Activated naive CD8-positive, alpha-beta T cell treated with anti-CD3 and anti-CD28 coated beads, Interleukin-2, amount 10 ng/mL, durations not matched to agents 7 days and 5 days (primary cell): ENCODE measurements at regions not wholly inside any gene's neighbourhood (a gene's known extent, or its start where the extent isn't known, plus 50 kb on each side); places are given as distances from the start of the nearest gene placed in this dataset.
A peak's percentile ranks its signal among the peaks of the same experiment; 100 is the strongest.

Source experiments
- ATAC-seq: fragments of 150-1000 bp; cut with Tn5 transposase; one replicate; pipeline ENCODE4 v1.10.0; 2021; ENCODE audit warnings: low read depth, moderate library complexity
- POLR2A ChIA-PET: fragments of 350-600 bp; sonication (Branson Sonifier 250); formaldehyde crosslinking; loops from one replicate; lab custom pipeline; 2021; ENCODE audit warnings: antibody characterized with exemption; lab: Charles Lee
- DNase-seq: peaks from one replicate; pipeline ENCODE4 v3.0.0; 2021
- H3K27ac Mint-ChIP-seq: one replicate; pipeline ENCODE4 v1.8.0; 2022; ENCODE audit warnings: mild to moderate bottlenecking, mixed read lengths
- H3K27me3 Mint-ChIP-seq: one replicate; pipeline ENCODE4 v1.8.0; 2022; ENCODE audit warnings: mild to moderate bottlenecking, moderate library complexity, mixed read lengths
- H3K36me3 Mint-ChIP-seq: one replicate; pipeline ENCODE4 v1.8.0; 2021; ENCODE audit warnings: mild to moderate bottlenecking, mixed read lengths
- H3K4me1 Mint-ChIP-seq: one replicate; pipeline ENCODE4 v1.8.0; 2021; ENCODE audit warnings: mixed read lengths
- H3K4me3 Mint-ChIP-seq: one replicate; pipeline ENCODE4 v1.8.0; 2022; ENCODE audit warnings: mild to moderate bottlenecking, moderate library complexity, mixed read lengths
- H3K9me3 Mint-ChIP-seq: one replicate; pipeline ENCODE4 v1.8.0; 2021; ENCODE audit warnings: mixed read lengths

DNA sequence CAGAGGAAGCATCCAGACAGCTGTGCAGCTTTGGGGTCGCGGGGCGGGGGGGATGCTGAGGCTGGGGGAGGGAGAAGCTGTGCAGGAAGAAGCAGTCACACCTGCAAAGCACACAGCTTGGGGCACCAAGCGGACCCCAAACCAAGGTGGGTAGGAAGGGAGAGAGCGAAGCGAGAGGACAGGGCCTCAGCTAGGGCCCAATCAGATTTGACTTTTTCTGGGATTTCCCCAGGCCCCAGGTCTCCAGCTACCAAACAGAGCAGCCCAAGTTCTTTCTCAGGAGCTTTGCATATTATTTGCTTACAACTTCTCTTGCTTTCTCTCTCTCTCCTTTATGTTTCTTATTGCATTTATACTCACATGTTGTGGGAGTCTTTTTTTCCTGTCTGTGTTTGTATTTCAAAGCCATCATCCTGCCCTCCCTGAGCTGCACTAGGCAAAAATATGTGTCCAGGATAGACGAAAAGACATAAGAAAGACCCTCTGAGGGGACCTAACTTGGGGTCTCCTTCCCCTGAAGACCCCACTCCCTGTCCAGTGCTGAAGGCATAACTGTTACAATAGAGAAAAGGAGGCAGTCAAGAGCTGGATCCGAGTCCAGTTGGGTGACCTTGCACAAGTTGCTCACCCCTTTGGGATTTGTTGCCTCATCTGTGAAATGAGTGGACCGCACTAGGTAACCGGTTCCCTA is 50.6 kb upstream of the SMNDC1 start:
- Mint-ChIP-seq H3K4me1 (peaks cover 36% of the 10 kb centered on the region), H3K27ac (no peak overlapping the region), H3K4me3 (no peak overlapping the region), H3K9me3 (no peaks in the 10 kb centered on the region), H3K27me3 (peaks cover 12% of the 10 kb centered on the region), H3K36me3 (no peaks in the 10 kb centered on the region)
- DNase-seq (no peak), ATAC-seq (no peak)
- POLR2A ChIA-PET, result interaction anchor here (0.5 to 2.4 kb wide), 8 partner anchors 20 to 288 kb away, joined by 3 to 14 read pairs (median 5); partner anchors contain the start of gene DUSP5

DNA sequence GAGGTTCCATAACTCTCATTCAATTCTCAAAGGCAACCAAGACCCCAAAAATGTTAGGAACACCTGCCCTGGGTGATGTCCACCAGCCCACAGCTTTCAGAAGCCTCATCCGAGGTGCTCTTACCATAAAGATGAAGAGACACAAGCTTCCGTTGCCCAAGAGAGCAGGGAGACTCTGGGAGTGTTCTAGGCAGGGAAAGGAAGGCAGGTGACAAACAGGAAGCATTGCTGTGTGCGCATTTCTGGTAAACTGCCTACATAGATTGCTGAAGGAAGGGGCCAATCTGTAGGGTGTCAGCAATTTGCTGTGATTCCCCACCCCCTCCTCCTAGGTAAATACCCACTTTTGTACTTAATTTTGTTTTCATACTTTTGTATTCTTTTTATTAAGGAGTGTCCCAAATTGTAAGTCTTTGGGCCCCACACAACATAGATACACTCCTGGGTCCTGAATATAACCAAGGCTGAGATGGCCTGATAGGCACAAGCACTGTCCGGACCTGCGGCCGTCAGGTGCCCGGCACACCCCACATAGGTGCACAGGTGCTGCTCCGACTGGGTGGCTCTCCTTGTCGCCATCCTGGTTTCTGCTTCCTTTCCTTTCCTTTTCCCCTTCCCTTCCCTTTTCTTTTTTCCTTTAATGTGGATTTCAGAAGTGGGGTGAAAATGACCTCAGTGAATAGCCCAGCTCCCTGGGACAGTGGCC is 51.4 kb upstream of the SMNDC1 start:
- H3K27me3 Mint-ChIP-seq, result peaks cover 12% of the 10 kb centered on the region
- ATAC-seq, result no peak

DNA sequence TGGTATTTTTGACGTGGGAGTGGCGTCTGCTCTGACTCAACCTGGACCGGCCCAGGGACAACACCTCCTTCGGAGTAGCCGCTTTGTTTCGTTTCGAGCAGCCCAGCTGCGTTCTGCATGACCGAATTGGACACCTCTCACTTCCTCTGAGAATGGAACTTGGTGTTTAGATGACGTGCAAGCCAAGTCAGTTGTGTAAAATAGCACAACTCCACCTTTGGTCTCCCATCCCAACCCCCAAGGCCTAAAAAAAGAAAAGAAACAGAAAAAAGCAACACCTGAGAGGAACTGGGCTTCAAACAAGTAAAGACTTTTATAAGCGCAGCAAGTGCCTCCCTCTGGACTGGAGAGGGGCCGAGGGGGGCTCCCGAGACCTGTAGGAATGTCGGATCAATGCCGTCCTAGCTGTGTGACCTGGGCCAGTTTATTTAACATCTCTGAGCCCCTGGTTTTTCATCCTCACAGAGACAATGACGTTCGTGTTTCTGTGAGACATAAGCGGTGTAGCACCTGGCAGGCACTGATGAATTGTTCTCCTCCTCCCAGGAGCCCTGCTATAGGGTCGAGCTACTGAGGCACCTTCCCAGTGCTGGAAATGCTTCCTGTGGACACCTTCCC is 52.0 kb upstream of the SMNDC1 start:
- DNase-seq, result no peak
- H3K27me3 Mint-ChIP-seq, result peaks cover 8% of the 10 kb centered on the region
- H3K4me3 Mint-ChIP-seq, result peak overlapping the region; percentile 41
- H3K27ac Mint-ChIP-seq, result peak overlapping the region; percentile 72
- peaks cover 36% of the 10 kb centered on the region for H3K4me1 Mint-ChIP-seq
- no peaks in the 10 kb centered on the region for H3K9me3 Mint-ChIP-seq
- H3K36me3 Mint-ChIP-seq, result no peaks in the 10 kb centered on the region
- peak; percentile 40 for ATAC-seq
- POLR2A ChIA-PET, result interaction anchor here (0.5 to 0.6 kb wide), 2 partner anchors 82 to 423 kb away, joined by 3 to 5 read pairs; no protein-coding TSS in a partner anchor

More for the DNA sequence above, 51.4 kb upstream of the SMNDC1 start:
- no peak for DNase-seq
- H3K9me3 Mint-ChIP-seq, result no peaks in the 10 kb centered on the region
- H3K4me1 Mint-ChIP-seq, result peaks cover 36% of the 10 kb centered on the region
- POLR2A ChIA-PET, result interaction anchor here (0.5 to 2.4 kb wide), 3 partner anchors 49 to 146 kb away, joined by 3 to 14 read pairs (median 5); partner anchors contain the start of gene DUSP5
- peak overlapping the region; percentile 41 for H3K4me3 Mint-ChIP-seq
- peak overlapping the region; percentile 72 for H3K27ac Mint-ChIP-seq
- H3K36me3 Mint-ChIP-seq, result no peaks in the 10 kb centered on the region

DNA sequence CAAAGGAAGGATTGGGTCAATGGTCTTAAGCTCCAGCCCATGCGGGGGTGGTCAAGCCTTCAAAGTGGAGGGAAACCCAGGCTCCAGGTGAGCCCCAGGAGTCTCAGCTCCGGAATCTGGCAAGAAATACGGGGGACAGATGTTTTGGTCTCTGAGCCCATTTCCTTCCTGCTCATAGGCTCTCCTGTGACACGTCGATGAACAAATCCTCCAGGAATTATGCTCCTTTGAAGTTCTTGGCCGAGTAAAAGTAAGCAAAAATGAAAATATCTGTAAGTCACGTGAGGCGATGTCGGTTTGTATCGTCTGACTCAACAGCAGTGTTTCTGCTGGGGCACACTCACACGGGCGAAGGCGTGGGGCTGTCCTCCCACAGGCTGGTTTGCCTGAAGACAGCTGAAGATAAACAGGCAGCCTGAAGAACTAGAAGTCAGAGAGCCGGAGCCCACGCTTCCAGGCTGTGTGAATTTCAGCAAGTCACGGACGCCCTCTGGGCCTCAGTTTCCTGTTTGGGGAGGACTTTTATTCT is 52.6 kb upstream of the SMNDC1 start:
- POLR2A ChIA-PET, result interaction anchor here (0.5 to 0.6 kb wide), 2 partner anchors 82 to 424 kb away, joined by 3 to 5 read pairs; no protein-coding TSS in a partner anchor
- Mint-ChIP-seq H3K4me3 (no peak overlapping the region), H3K4me1 (peaks cover 40% of the 10 kb centered on the region), H3K27me3 (peaks cover 3% of the 10 kb centered on the region), H3K9me3 (no peaks in the 10 kb centered on the region), H3K36me3 (no peaks in the 10 kb centered on the region), H3K27ac (no peak overlapping the region)
- DNase-seq, result no peak
- no peak for ATAC-seq

DNA sequence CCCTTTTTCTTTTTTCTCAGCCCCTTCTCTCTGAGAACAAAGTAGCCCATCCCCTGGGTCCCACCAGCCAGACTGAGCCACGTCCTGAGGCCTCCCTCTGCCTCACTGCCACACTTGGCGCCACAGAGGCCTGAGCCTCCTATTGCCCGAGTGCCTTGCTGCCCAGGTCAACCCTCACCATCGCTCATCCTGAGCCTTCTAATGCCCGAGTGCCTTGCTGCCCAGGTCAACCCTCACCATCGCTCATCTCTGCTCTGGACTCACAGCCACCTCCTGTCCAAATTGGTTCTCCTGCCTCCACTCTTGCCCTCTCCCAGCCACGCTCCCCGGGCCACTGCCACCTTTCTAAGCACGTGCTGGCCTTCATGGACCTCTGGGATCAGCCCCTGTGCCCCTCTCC is 53.2 kb upstream of the SMNDC1 start:
- no peak overlapping the region for H3K27ac Mint-ChIP-seq
- no peaks in the 10 kb centered on the region for H3K9me3 Mint-ChIP-seq
- DNase-seq (no peak), ATAC-seq (no peak)
- POLR2A ChIA-PET, result no interaction called here
- H3K4me1 Mint-ChIP-seq, result peaks cover 40% of the 10 kb centered on the region
- H3K4me3 Mint-ChIP-seq, result no peak overlapping the region
- H3K36me3 Mint-ChIP-seq, result no peaks in the 10 kb centered on the region
- peaks cover 2% of the 10 kb centered on the region for H3K27me3 Mint-ChIP-seq

DNA sequence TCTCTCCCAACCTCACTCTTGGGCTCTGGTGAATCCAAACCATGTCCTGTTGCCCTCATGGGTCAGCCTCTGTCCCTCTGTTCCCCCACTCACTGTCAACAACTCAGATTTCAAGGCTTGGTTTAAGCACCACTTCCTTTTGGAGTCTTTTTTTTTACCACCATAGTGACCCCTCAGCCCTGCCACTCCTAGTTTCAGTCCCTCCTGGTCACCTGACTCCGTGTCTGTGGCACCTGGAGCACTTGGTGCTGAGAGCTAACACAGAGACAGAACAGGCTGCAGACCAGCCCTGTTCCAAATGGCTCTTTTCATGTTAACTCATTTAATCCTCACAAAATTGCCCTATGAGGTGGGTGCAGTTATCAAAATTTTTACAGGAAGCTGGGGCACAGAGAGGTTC is 53.6 kb upstream of the SMNDC1 start:
- no peak for ATAC-seq
- H3K36me3 Mint-ChIP-seq, result no peaks in the 10 kb centered on the region
- no peak overlapping the region for H3K4me3 Mint-ChIP-seq
- peaks cover 39% of the 10 kb centered on the region for H3K4me1 Mint-ChIP-seq
- no peak overlapping the region for H3K27ac Mint-ChIP-seq
- no peak for DNase-seq
- POLR2A ChIA-PET, result no interaction called here
- peaks cover 2% of the 10 kb centered on the region for H3K27me3 Mint-ChIP-seq
- no peaks in the 10 kb centered on the region for H3K9me3 Mint-ChIP-seq

DNA sequence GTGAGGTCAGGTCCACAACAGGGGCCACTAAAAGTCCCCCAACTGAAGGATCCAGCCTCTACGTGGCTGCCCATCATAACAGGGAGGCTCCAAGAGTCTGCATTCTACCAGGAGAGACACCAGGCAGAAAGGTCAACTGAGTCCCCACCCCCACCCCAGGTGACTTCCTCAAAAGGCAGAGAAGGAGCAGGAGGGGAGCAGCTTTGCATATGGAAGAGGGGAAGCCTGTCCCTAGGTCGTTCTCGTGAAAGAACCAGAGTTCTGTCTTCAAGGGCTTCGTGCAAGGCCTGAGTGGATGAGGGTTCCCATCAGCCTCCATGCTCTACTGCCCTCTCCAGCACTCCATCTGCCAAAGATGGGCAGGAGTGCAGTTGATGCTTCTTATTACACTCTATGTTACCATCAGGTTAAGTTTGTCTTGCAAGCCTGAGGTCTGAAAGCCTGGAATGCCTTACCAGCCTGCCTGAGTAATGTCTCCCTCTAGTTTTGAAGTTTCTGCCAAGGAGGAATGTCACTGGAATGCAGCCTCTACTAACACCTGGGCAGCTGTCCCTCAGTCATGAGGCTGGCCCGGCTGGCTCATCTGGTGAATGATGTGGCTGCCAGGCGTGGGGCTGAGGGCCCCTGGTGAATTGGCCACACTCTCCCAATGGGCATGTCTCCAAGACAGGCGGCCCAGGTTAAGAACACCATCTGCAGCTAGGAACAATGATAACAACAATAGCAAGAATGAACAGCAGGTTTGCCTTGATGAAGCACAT is 54.3 kb upstream of the SMNDC1 start:
- no peaks in the 10 kb centered on the region for H3K36me3 Mint-ChIP-seq
- POLR2A ChIA-PET, result no interaction called here
- ATAC-seq (no peak), DNase-seq (no peak)
- H3K4me3 Mint-ChIP-seq, result no peak overlapping the region
- H3K4me1 Mint-ChIP-seq, result peaks cover 34% of the 10 kb centered on the region
- H3K27me3 Mint-ChIP-seq, result peaks cover 2% of the 10 kb centered on the region
- H3K27ac Mint-ChIP-seq, result no peak overlapping the region
- H3K9me3 Mint-ChIP-seq, result no peaks in the 10 kb centered on the region

DNA sequence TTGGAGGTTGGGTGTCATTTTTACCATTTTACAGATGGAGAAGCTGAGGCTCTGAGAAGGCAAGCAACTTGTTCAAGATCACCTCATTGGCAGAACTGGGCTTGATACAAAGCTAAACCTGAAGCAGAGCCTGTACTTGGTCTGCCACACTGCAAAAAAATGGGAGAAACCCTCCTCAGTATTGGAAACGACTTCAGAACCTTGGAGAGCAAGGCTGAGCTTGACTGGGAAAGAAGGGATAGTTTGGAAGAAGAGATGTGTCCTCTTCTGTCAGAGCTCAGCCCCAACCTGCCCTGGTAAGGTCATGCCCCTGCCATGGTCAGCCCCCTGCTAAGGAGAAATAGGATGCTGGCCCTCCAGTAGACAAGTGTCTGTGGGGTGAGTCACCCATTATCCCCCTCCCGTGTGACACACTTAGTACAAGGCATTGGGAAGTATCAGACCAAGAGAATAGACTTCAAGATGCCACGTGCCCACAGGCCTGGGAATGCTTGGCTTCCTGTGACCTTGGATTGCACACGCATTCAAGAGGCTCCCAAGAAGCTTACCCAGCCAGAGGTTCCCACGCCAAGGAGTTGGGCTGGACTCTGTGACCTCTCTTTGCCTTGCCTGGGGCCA is 56.2 kb upstream of the SMNDC1 start:
- POLR2A ChIA-PET, result no interaction called here
- DNase-seq (no peak), ATAC-seq (no peak)
- no peaks in the 10 kb centered on the region for H3K36me3 Mint-ChIP-seq
- H3K4me3 Mint-ChIP-seq, result no peak overlapping the region
- peaks cover 2% of the 10 kb centered on the region for H3K27me3 Mint-ChIP-seq
- no peaks in the 10 kb centered on the region for H3K9me3 Mint-ChIP-seq
- peaks cover 16% of the 10 kb centered on the region for H3K4me1 Mint-ChIP-seq
- no peak overlapping the region for H3K27ac Mint-ChIP-seq

DNA sequence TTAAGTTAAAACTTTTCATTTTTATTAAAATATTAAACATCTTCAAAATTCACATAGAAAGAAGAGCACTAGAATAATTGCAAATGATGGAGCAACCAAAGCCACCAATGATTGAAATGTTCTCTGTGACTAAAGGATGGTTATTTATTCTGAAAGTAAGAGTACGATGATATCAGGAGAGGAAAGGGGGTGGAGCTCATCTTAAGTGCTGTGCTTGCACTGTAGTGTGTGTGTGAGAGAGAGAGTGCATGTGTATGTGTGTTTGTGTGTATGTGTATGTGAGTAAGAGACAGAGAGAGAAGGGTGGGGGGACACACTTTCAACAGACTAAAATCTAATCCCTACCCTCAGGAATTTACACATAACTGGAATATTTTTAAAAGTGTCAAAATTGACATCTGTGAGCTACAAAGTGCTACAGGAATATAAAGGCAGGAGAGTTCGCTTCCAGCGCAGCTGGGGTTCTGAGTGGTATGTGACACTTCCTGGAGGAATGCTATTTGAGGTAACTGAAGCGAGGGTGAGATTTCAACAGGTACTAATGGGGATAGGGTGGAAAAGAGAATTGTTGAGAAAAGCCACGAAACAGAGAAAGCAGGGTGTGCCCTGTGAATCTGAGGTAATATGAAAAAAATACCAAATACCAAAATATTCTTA is 57.2 kb upstream of the SMNDC1 start:
- Mint-ChIP-seq H3K27ac (no peak overlapping the region), H3K9me3 (no peaks in the 10 kb centered on the region), H3K36me3 (no peaks in the 10 kb centered on the region), H3K4me3 (no peak overlapping the region), H3K4me1 (peaks cover 14% of the 10 kb centered on the region), H3K27me3 (peaks cover 2% of the 10 kb centered on the region)
- DNase-seq, result no peak
- peak; percentile 48 for ATAC-seq
- POLR2A ChIA-PET, result no interaction called here

DNA sequence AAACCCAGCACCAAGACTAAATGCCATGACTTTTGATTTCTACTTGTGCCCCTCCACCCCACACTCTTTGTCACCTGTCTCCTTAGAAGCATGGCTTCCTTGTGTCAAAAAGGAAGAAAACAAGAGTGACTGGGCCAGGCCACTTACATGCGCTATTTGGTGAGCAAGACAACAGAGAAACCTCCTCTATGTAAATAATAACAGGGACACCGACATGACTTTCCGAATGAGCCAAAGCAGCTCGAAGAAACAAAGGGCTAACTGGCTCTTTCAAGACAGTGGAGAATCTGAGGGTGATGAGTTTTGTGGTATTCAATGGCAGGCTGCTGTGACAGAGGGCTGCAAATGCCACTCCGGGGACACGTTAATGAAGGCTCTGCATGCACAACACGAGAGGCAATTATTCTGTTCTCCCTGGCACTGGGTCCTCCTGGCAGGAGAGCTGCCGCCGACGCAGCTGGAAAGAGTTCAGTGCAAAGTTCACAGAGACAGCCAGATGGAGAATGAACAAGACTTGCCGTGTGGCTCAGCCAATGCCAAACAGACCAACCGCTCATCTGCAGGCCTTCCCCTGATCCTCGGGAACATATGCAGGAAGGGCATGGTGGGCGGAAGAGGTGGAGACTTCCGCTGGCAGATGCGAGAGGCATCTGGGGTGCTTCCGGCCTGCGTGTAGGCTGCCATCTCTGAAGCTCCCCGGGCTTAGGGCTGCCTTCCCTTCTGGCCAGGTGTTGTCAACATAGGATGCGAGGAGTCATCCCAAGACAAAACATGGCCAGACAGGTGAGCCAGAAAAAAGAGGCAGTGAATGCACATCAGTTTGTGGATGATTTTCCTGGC is 59.1 kb upstream of the SMNDC1 start:
- no peak for DNase-seq
- H3K27ac Mint-ChIP-seq, result no peak overlapping the region
- H3K9me3 Mint-ChIP-seq, result no peaks in the 10 kb centered on the region

DNA sequence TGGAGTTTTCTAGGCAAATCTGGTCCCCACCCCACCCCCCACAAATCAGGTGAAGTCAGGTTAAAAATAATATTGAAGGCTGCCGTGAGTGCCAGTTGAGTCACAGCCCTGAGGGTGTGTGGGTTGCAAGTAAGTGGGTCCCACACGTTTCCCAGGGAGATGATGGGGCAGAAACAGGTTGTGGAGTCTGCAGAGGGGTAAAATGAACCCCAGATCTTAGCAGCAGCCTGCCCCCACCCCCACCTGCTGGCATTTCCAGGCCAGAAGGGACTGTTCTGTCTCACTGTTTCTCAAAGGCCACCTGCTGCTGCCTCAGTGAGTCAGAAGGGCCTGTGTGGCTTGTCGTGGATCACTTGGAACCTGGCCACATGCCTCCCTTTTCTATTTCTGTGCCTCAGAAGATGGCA is 59.8 kb upstream of the SMNDC1 start:
- Mint-ChIP-seq H3K4me3 (no peak overlapping the region), H3K27ac (no peak overlapping the region), H3K36me3 (no peaks in the 10 kb centered on the region), H3K27me3 (no peaks in the 10 kb centered on the region), H3K4me1 (peaks cover 17% of the 10 kb centered on the region), H3K9me3 (no peaks in the 10 kb centered on the region)
- ATAC-seq (no peak), DNase-seq (no peak)
- POLR2A ChIA-PET, result no interaction called here

More for the DNA sequence above, 59.1 kb upstream of the SMNDC1 start:
- no peaks in the 10 kb centered on the region for H3K36me3 Mint-ChIP-seq
- ATAC-seq, result no peak
- POLR2A ChIA-PET, result no interaction called here
- peaks cover 17% of the 10 kb centered on the region for H3K4me1 Mint-ChIP-seq
- H3K27me3 Mint-ChIP-seq, result peaks cover 2% of the 10 kb centered on the region
- no peak overlapping the region for H3K4me3 Mint-ChIP-seq
